Heart right ventricle (tissue), 16 donors: ENCODE measurements at regions not wholly inside any gene's neighbourhood (a gene's known extent, or its start where the extent isn't known, plus 50 kb on each side); places are given as distances from the start of the nearest gene placed in this dataset.

Experiments used
- ATAC-seq, 8 donors: fragments of 200-7000 bp; cut with Tn5 transposase; one replicate each; pipeline ENCODE4 v1.9.1; 2020; ENCODE audit warnings: mild to moderate bottlenecking in 8 of 8, moderate library complexity in 8 of 8, moderate number of reproducible peaks in 1 of 8
- DNase-seq, 2 donors: peaks; one replicate each; pipeline ENCODE4 v3.0.0-alpha.2; 2020
- H3K27ac ChIP-seq, 10 donors: fragments of 200-600 bp; sonication (generic) in 2 of 10; one replicate each; pipeline versions ENCODE4 v1.5.0 to v1.8.0; 2020 to 2022; ENCODE audit warnings: mild to moderate bottlenecking in 3 of 10
- H3K27me3 ChIP-seq, 7 donors: fragments of 200-600 bp; one replicate each; pipeline ENCODE4 v1.8.0; 2021 to 2022; ENCODE audit warnings: mild to moderate bottlenecking in 2 of 7
- H3K36me3 ChIP-seq, 9 donors: fragments of 200-600 bp; sonication (generic) in 1 of 9; one replicate each; pipeline versions ENCODE4 v1.5.0 to v1.8.0; 2020 to 2022; ENCODE audit warnings: mild to moderate bottlenecking in 2 of 9
- H3K4me1 ChIP-seq, 9 donors: fragments of 200-600 bp; sonication (generic) in 1 of 9; one replicate each; pipeline versions ENCODE4 v1.5.0 to v1.8.0; 2020 to 2022; ENCODE audit warnings: mild to moderate bottlenecking in 4 of 9
- H3K4me3 ChIP-seq, 10 donors: fragments of 200-600 bp; sonication (generic) in 2 of 10; one replicate each; pipeline versions ENCODE4 v1.5.0 to v1.8.0; 2020 to 2022; ENCODE audit warnings: mild to moderate bottlenecking in 7 of 10, moderate library complexity in 2 of 10
- H3K9me3 ChIP-seq, 11 donors: fragments of 200-600 bp in 10 of 11; sonication (generic) in 2 of 11; one replicate each; pipeline versions ENCODE4 v1.5.0 to v1.8.0; 2013 to 2022; ENCODE audit warnings: mild to moderate bottlenecking in 2 of 11, control low read depth in 1 of 11, moderate library complexity in 1 of 11
- CTCF ChIP-seq, 9 donors: fragments of 200-600 bp; sonication (generic) in 2 of 9; IDR thresholded peaks; one replicate each; pipeline versions ENCODE4 v1.5.0 to v1.8.0; 2021 to 2022; ENCODE audit warnings: antibody characterized with exemption in 9 of 9, mild to moderate bottlenecking in 5 of 9, moderate library complexity in 1 of 9
- WGBS, 2 donors: extraction: QIAGEN DNeasy Blood & Tissue Kit; methylation state at CpG; one replicate each; pipeline ENCODE4 v1.1.7; 2013; ENCODE audit warnings: inconsistent platforms in 1 of 2; 5-methylcytosine and 5-hydroxymethylcytosine counted together
- intact Hi-C, 10 donors: fragments of 100-400 bp; cut with DNase I; formaldehyde crosslinking; loops; one replicate each; pipeline versions ENCODE4 v1.11.1 to v1.14.2; 2022
- donor health status: Arrhythmogenic right ventricular cardiomyopathy.
- donor health status: ischemic (EF 13 %, LVEDD 7.1; RV severe dilation, severe dysfunction).
- donor health status: healthy with polysubstance abuse.
- donor health status: DM: no; HTN: yes; CAD: no.
- donor health status: DM: no; HTN: no; CAD: no.
- donor health status: ischemic (EF 25% LVEDD 6.9; RV normal size, moderate dysfunction).
- donor health status: ischemic (EF 25% LVEDD 5.7; RV mildly dilated, moderate dysfunction).
- donor health status: healthy.
- donor health status: DM: yes; HTN: yes; CAD: no.
- donor health status: Ischemic cardiomyopathy.
- donor health status: ischemic (EF 35%, LVEDD 5.7; RV mildly dilated, moderate dysfunction).
- donor health status: nonischemic (EF 11% LVEDD 7.7; RV severe dilation, severe dysfunction).
- donor health status: DM: yes; HTN: yes; CAD: no.
- donor health status: PGD.
- donor health status: ischemic (EF 29% LVEDD 5.4; RV normal size, mild dysfunction).
- donor health status: nonischemic (EF 23%, LVEDD 6.1; RV moderate dilation, normal function).

- H3K4me1 ChIP-seq, result no peaks in the 10 kb centered on the region
- H3K4me3 ChIP-seq, result no peak overlapping the region
- peaks cover 0 to 13% (median 0%) of the 10 kb centered on the region in 11 donors for H3K9me3 ChIP-seq
- no peak for ATAC-seq
- H3K36me3 ChIP-seq, result no peaks in the 10 kb centered on the region
- DNase-seq, result no peak
- H3K27me3 ChIP-seq, result no peaks in the 10 kb centered on the region
- no peak for TF ChIP-seq CTCF (IDR thresholded peaks at IDR 0.05)
- intact Hi-C loops, result no loop called here
- H3K27ac ChIP-seq, result no peak overlapping the region
- 48 to 59% methylated on average over 1 of the region's 1 CpG for WGBS, 2 donors
Measured at GRCh38 chr4:13777341-13777740, 149.8 kb upstream of the BOD1L1 start.

- Histone ChIP-seq H3K9me3 (peaks cover 0 to 7% (median 0%) of the 10 kb centered on the region in 11 donors), H3K27me3 (no peaks in the 10 kb centered on the region), H3K4me1 (no peaks in the 10 kb centered on the region), H3K36me3 (no peaks in the 10 kb centered on the region), H3K27ac (no peak overlapping the region), H3K4me3 (no peak overlapping the region)
- ATAC-seq, result no peak
- TF ChIP-seq CTCF (IDR thresholded peaks at IDR 0.05), result no peak
- intact Hi-C loops, result no loop called here
- 64 to 79% methylated on average over 1 of the region's 1 CpG for WGBS, 2 donors
- no peak for DNase-seq
Measured at GRCh38 chr4:13778367-13778766, 150.8 kb upstream of the BOD1L1 start.

GRCh38 chr4:13782231-13782630 is 154.7 kb upstream of the BOD1L1 start:
- 89 to 90% methylated on average over 2 of the region's 2 CpGs for WGBS, 2 donors
- intact Hi-C loops, result no loop called here
- Histone ChIP-seq H3K36me3 (no peaks in the 10 kb centered on the region), H3K4me1 (no peaks in the 10 kb centered on the region), H3K27ac (no peak overlapping the region), H3K27me3 (no peaks in the 10 kb centered on the region), H3K4me3 (no peak overlapping the region), H3K9me3 (peaks cover 0 to 4% (median 0%) of the 10 kb centered on the region in 11 donors)
- ATAC-seq (no peak), DNase-seq (no peak)
- no peak for TF ChIP-seq CTCF (IDR thresholded peaks at IDR 0.05)

- H3K9me3 ChIP-seq, result no peaks in the 10 kb centered on the region
- H3K27me3 ChIP-seq, result no peaks in the 10 kb centered on the region
- TF ChIP-seq CTCF (IDR thresholded peaks at IDR 0.05), result no peak
- no peak overlapping the region for H3K4me3 ChIP-seq
- DNase-seq, result no peak
- WGBS, 2 donors, result 39 to 50% methylated on average over 8 of the region's 8 CpGs
- no peaks in the 10 kb centered on the region for H3K36me3 ChIP-seq
- H3K4me1 ChIP-seq, result no peaks in the 10 kb centered on the region
- intact Hi-C loops, result no loop called here
- no peak overlapping the region for H3K27ac ChIP-seq
- peak in 1 of 8 donors; percentile 81 for ATAC-seq
Measured at GRCh38 chr4:13783800-13784411, 156.4 kb upstream of the BOD1L1 start.
